Glutamatergic neuron (in vitro differentiated cells): ENCODE measurements at regions not wholly inside any gene's neighbourhood (a gene's known extent, or its start where the extent isn't known, plus 50 kb on each side); places are given as distances from the start of the nearest gene placed in this dataset.
A peak's percentile ranks its signal among the peaks of the same experiment; 100 is the strongest.

Experiments used
- DNase-seq: peaks from one replicate; pipeline ENCODE4 v3.0.0; 2022
- H3K27ac Mint-ChIP-seq: one replicate; pipeline ENCODE4 v1.8.0; 2020; ENCODE audit warnings: mild to moderate bottlenecking, mixed read lengths, inconsistent platforms; ENCODE audit not compliant: unreplicated experiment
- H3K27me3 Mint-ChIP-seq: one replicate; pipeline ENCODE4 v1.8.0; 2020; ENCODE audit warnings: mild to moderate bottlenecking, moderate library complexity, mixed read lengths, inconsistent platforms; ENCODE audit not compliant: unreplicated experiment
- H3K36me3 Mint-ChIP-seq: one replicate; pipeline ENCODE4 v1.8.0; 2020; ENCODE audit warnings: mild to moderate bottlenecking, mixed read lengths, inconsistent platforms; ENCODE audit not compliant: unreplicated experiment
- H3K4me1 Mint-ChIP-seq: one replicate; pipeline ENCODE4 v1.8.0; 2020; ENCODE audit warnings: mild to moderate bottlenecking, low read depth, mixed read lengths, inconsistent platforms; ENCODE audit not compliant: unreplicated experiment
- H3K4me3 Mint-ChIP-seq: one replicate; pipeline ENCODE4 v1.8.0; 2020; ENCODE audit warnings: mild to moderate bottlenecking, mixed read lengths, inconsistent platforms; ENCODE audit not compliant: unreplicated experiment
- H3K9me3 Mint-ChIP-seq: one replicate; pipeline ENCODE4 v1.8.0; 2020; ENCODE audit warnings: mild to moderate bottlenecking, moderate library complexity, mixed read lengths, inconsistent platforms; ENCODE audit not compliant: unreplicated experiment
- TF ChIP-seq, protein P1 (sequence below): fragments of 200-600 bp; sonication (generic); IDR thresholded peaks from one replicate; pipeline ENCODE4 v1.5.0; 2021; ENCODE audit not compliant: partially characterized antibody, unreplicated experiment

GRCh38 chr7:85471307-85471706 lies 284.5 kb upstream of the SEMA3D start:
- H3K4me1 Mint-ChIP-seq: peaks cover 5% of the 10 kb centered on the region
- no peak overlapping the region for H3K27ac Mint-ChIP-seq

DNA sequence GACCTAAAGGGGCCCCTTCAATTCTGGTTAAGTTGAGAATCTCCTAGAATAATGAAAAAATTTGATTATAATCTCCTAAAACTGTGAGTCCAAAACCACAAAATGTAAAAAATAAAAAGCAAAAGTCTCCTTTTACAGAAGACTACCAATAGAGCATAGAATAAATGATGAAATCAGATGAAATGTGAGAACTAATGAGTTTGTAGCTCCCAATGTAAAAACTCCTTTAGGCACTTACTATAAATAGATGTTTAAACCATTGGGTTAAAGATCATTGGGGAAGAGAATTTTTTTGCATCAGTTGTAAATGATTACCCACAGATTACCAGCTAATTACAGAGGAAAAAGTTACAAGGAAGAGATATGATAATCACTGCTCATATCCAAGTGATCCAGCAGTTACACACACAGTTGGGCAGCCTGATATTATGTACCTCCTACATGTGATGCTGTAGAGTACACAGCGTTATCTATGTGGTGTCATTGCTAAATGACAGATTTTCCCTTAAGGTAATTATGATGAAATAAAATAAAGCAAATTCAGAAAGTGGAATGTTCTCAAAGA lies 282.7 kb upstream of the SEMA3D start:
- Mint-ChIP-seq H3K27ac (no peak overlapping the region), H3K36me3 (no peaks in the 10 kb centered on the region), H3K27me3 (peaks cover 2% of the 10 kb centered on the region), H3K4me3 (no peak overlapping the region), H3K4me1 (peaks cover 5% of the 10 kb centered on the region), H3K9me3 (no peaks in the 10 kb centered on the region)
- DNase-seq: no peak
- TF ChIP-seq, protein P1, sequence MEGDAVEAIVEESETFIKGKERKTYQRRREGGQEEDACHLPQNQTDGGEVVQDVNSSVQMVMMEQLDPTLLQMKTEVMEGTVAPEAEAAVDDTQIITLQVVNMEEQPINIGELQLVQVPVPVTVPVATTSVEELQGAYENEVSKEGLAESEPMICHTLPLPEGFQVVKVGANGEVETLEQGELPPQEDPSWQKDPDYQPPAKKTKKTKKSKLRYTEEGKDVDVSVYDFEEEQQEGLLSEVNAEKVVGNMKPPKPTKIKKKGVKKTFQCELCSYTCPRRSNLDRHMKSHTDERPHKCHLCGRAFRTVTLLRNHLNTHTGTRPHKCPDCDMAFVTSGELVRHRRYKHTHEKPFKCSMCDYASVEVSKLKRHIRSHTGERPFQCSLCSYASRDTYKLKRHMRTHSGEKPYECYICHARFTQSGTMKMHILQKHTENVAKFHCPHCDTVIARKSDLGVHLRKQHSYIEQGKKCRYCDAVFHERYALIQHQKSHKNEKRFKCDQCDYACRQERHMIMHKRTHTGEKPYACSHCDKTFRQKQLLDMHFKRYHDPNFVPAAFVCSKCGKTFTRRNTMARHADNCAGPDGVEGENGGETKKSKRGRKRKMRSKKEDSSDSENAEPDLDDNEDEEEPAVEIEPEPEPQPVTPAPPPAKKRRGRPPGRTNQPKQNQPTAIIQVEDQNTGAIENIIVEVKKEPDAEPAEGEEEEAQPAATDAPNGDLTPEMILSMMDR: no peak

More at GRCh38 chr7:85471307-85471706, 284.5 kb upstream of the SEMA3D start:
- Mint-ChIP-seq H3K27me3 (peaks cover 2% of the 10 kb centered on the region), H3K9me3 (no peaks in the 10 kb centered on the region), H3K4me3 (no peak overlapping the region), H3K36me3 (no peaks in the 10 kb centered on the region)
- no peak for DNase-seq
- TF ChIP-seq, protein P1: no peak

- no peak for DNase-seq
- Mint-ChIP-seq H3K4me3 (no peak overlapping the region), H3K27ac (peak overlapping the region; percentile 53), H3K4me1 (peaks cover 2% of the 10 kb centered on the region), H3K9me3 (no peaks in the 10 kb centered on the region), H3K27me3 (peaks cover 2% of the 10 kb centered on the region), H3K36me3 (no peaks in the 10 kb centered on the region)
- TF ChIP-seq, protein P1: peak; percentile 51
Measured at GRCh38 chr7:85464042-85464651, 277.3 kb upstream of the SEMA3D start.

DNA sequence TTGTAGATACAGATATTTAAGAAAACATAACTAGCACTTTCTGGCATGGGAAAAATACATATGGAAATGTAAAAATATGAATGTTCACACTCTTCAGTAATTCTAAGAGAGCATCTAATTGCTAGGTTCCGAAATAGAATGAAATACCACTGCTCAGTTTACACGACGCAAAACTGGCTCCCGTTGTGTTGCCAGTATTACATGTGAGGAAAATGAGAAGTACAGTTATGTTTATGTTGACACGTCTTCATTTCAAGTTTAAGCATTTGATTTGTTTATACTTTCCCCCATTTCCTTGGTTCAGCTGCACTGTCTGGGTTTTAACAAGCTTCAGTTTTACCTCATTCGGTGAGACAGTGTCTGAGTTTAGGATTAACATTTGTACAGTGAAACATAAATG lies 275.8 kb upstream of the SEMA3D start:
- Mint-ChIP-seq H3K4me3 (no peak overlapping the region), H3K9me3 (no peaks in the 10 kb centered on the region), H3K27me3 (peaks cover 2% of the 10 kb centered on the region), H3K27ac (no peak overlapping the region), H3K36me3 (no peaks in the 10 kb centered on the region), H3K4me1 (peaks cover 2% of the 10 kb centered on the region)
- TF ChIP-seq, protein P1: no peak
- no peak for DNase-seq

DNA sequence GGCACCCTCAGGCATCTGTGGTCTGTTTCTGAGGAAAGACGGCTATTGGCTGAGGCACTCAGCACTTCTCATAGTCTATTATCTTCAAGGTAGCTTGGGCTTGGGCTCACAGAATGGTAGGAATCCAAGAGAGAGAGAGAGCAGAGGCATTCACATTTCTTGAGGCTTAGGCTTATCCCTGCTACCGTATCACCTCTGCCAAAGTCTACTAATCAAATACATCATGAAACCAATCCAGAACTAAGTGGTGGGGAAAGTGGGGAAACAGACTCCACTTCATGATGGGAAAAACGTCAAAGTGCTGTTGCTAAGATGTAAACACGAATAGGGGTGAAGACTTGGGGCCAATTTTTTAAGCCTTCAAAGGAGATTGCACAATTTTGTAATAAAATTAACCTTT lies 271.1 kb upstream of the SEMA3D start:
- DNase-seq: no peak
- Mint-ChIP-seq H3K27me3 (no peaks in the 10 kb centered on the region), H3K4me3 (no peak overlapping the region), H3K27ac (no peak overlapping the region), H3K9me3 (no peaks in the 10 kb centered on the region), H3K4me1 (no peaks in the 10 kb centered on the region), H3K36me3 (no peaks in the 10 kb centered on the region)
- TF ChIP-seq, protein P1: no peak
